ENCODE measurements at regions not wholly inside any gene's neighbourhood (a gene's known extent, or its start where the extent isn't known, plus 50 kb on each side); places are given as distances from the start of the nearest gene placed in this dataset.

DNA sequence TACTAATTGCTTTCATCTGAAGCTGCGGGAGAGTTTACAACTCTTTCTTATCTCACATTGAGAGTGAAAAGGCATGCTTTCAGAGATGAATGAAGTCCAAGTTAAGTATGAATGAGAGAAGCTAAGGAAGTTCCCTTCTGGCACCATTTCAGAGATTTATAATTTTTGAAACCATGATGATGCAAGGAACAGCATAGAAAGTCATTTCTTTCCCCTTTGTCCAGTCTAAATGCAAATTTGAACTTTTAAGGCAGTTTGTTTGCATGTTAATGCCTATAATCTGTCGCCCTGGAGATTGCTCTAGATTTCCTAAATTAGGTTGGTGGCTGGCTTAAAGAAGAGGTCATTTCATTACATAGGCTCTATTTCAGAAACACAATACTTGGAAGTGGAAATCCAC lies 594.8 kb upstream of the GOT2 start:
- DNase-seq (ENCODE audit: low read depth) = no peak

DNA sequence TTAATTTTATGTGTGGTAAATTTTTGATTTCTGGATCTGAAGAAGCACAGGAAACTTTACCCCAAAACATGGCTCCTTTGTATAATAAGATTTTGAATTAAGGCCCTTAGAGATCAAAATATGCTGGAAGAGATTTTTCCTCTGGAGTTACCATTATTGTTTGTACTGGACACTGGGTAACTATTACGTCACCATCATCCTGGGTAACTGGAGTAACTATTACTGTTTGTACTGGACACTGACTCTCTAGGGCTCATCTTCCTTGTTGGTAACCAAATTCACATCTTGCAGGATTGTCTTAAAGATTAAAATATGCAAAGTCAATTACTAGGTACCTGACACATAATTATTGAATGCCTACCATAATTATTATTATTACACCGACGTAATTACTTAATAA lies 593.8 kb upstream of the GOT2 start:
- DNase-seq (ENCODE audit: low read depth) = no peak

DNA sequence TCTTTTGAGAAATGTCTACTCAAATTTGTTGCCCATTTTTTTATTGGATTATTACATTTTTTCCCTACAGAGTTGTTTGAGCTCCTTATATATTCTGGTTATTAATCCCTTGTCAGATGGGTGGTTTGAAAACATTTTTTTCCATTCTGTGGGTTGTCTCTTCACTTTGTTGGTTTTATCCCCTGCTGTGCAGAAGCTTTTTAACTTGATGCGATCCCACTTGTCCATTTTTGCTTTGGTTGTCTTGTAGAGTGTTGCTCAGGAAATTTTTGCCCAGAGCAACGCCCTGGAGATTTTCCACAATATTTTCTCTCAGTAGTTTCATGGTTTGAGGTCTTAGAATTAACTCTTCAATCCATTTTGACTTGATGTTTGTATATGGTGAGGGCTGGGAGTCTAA lies 592.8 kb upstream of the GOT2 start:
- no peak for DNase-seq (ENCODE audit: low read depth)

DNA sequence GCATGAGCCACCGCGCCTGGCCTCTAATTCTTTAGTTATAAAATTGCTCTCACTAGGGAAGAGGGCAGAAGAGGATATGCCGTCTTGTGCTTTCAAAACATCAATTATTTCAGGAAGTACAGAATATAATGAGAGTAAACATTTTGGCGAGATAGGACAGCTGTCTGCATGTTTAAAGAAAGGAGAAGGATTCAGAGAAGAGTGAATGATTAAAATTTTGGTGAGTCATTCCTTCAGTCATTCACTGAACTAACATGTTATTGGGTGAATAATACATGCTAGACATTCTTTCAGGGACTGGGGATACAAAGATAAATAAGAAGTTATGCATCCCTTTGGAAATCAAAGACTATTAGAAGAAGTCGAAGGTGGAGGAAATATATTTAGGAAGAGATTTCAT lies 590.3 kb upstream of the GOT2 start:
- peak; percentile 48 for DNase-seq (ENCODE audit: low read depth)

DNA sequence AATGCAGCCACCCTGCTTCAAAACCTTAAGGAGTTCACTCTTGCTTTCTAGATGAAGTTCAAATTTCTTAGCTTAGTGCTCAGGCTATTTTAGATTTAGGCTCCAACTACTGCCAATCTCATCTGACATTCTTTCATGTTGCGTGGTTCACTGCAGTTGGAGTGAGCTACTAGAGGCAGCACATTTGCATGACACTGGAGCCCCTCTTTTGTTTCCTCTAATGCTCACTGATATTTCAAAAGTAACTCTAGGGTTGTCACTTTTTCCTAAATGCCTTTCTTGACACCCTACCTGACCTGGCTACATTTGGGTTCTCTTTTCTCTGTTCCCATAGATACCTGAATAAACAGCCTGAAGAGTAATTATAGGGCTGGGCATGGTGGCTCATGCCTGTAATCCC lies 586.5 kb upstream of the GOT2 start:
- DNase-seq (ENCODE audit: low read depth) = no peak

DNA sequence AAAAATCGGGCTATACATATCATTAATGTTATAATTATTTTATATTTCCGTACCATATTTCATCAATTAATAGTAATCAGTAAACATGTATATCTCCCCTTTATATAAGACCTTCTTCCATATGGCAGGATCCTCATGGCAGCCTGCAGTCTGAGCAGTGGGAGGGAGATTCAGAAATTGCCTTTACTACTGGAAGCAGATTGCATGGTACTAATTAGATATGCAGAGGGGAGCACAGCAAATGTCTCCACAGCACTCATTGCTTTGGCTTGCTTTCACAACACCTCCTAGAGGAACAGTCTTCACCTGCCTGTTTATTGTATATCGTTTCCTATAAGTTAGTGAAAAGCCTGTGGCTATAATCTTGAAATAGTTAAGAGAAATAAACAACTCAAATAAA lies 585.8 kb upstream of the GOT2 start:
- no peak for DNase-seq (ENCODE audit: low read depth)

DNA sequence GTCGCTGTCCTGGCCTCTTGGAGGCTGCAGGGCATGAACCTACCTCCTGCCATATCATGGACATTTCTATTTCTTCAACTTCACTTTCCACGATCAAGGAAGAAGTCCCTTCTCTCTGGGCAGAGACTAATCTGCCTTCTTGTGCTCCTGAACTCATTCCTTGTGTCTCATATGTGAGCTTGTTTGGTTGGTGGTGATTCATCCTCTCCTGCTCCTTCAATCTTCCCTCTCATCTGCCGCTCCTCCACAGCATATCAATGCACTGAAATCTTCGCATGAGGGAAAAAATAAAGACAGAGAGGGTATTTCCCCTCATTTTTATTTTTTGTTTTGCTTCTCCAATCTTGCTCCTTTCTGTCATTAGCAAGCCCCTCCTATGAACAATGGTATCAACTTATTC lies 571.7 kb upstream of the GOT2 start:
- DNase-seq (ENCODE audit: low read depth) = no peak

DNA sequence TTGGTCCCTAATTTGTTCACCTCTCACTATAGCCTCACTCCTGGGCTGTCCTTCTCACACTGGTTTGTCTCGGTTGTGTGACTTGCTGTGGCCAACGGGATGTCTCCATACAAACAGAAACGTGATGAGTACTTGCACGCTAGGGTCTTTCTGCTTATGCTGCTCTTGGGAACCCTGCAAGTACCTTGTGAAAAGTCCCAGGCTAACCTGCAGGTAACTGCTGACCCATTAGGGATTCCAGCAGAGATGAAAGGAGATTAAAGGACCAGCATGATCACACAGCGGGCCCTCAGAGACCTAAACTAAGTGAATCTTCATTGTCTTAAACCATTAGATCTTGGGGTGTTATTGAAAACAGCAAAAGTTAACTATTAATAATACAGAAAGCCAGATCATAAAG lies 562.8 kb upstream of the GOT2 start:
- no peak for DNase-seq (ENCODE audit: low read depth)

DNA sequence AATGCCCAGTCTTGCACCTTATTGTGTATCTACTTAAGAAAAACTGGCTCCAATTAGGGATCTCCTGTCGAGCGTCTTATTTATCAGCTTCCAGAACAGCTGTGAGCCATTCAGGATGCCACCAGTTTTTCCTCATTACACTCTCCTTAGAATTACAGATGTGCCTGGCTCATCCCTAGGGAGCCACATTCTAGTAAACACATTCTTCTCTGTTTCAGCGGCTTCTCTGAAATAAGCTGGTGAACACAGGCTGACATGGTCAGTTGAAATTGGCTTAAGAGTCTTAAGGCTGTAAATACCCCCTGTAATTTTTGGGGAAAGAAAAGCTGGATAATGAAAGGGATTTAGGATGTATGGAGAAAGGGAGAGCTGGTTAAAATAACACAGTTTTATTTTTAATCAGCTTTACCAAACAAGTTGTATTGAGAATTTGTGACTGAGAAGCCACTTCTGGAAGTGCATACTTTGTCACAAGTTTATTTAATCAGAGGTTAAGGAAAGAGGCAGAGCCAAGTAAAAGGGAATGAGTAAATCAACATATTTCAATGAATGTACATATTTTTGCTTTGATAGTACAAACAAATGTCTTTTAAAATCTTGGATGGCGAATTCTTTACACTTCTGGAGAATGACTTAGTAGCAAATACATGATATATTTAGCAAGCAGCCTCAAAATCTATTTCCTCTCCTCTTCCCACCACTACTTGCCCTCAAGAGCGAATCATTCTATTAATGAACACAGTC lies 562.0 kb upstream of the GOT2 start:
- DNase-seq (ENCODE audit: low read depth) = no peak

DNA sequence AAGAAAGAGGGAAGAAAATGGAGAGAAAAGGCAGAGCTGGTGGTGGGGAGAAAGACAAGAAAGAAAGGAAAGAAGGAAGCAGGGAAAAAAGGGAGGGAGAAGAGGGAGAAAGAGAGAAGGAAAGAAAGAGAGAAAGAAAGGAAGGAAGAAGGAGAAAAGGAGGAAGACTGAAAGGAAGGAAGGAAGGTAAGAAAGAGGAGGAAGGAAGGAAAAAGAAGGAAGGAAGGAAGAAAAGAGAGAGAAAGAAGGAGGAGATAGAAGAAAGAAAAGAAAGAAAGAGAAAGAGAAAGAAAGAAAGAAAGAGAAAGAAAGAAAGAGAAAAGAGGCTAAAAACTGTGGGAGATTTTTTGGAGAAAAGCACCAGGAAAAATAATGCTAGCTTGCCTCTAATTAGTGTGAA lies 561.4 kb upstream of the GOT2 start:
- no peak for DNase-seq (ENCODE audit: low read depth)

DNA sequence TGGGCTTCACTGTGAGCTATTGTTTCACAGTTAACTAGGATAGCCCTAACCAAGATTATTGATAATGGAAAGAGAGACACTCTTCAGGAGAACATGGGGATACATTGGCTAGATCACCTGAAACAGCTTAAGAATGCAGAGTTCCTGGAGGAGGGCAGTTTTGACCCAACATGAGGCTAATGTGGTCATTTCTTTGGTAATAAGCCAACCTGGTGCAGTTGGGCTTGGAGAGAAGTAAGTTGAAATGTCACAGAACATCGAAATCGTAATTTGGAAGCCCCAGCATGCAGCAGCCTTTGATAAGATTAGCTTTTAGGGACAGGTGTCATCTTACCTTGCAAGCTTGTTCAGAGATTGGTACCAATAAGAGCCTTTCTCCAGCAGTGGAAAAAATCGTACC lies 556.6 kb upstream of the GOT2 start:
- DNase-seq (ENCODE audit: low read depth) = no peak

DNA sequence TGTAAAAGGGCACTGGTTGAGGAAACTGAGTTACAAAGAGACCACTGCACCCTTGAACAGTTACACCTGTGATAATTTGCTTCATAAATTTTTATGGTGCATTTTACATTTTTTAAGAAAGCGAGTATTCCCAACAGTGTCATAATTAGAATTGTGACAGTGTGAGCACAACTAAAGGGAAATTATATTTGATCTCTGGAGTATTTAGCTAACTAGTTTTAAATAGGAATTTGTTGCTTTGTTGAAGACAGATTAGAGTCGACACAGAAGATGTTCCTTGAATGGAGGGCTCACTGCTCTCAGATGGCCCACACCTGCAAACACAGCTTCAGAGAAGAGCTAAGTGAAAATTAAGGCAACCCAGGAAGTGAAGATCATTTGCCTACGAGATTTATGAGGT lies 555.0 kb upstream of the GOT2 start:
- no peak for DNase-seq (ENCODE audit: low read depth)

DNA sequence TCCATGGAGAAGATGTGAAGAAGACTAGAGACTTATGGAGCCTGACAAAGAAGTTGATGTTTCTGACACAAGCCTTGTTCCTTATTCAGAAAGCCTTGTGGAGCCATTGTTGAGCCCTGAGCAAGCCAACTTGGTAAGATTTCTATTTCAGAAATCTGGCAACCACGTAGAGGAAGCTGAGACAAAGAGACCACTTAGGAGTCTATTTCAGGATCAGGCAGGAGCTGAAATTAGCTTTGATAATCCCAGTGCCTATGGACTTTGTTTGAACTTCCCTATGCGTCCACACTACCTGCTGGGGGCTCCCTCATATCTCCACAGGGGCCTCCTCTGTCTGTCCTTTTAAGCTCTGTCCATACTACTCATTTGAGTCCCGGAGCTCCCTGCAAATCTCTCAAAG lies 540.0 kb upstream of the GOT2 start:
- DNase-seq (ENCODE audit: low read depth) = no peak

DNA sequence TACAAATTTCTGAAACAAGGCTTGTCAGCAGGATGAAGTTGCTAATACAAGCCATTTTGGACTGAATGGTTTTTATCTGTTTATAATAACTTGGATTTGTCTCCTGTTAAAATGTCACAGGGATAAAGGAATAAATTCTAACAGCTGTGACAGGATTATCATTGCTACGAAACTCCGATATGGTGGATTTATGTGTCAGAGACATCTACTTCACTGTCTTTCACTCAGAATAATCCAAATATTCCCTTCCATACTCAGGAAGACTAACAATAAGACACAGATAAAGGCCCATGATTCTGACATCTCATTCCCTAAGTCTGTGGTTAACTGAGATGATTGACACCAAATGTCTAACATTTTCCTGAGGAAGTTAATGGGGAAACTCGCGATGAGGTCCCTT lies 529.8 kb upstream of the GOT2 start:
- no peak for DNase-seq (ENCODE audit: low read depth)

DNA sequence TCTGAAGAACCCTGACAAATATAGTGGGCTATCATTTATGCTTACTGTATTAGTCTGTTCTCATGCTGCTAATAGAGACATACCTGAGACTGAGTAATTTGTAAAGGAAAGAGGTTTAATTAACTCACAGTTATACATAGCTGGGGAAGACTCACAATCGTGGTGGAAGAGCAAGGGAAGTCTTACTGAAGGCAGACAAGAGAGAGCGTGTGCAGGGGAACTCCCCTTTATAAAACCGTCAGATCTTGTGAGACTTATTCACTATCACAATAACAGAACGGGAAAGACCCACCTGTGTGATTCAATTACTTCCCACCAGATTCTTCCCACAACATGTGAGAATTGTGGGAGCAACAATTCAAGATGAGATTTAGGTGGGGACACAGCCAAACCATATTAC lies 526.8 kb upstream of the GOT2 start:
- no peak for DNase-seq (ENCODE audit: low read depth)

DNA sequence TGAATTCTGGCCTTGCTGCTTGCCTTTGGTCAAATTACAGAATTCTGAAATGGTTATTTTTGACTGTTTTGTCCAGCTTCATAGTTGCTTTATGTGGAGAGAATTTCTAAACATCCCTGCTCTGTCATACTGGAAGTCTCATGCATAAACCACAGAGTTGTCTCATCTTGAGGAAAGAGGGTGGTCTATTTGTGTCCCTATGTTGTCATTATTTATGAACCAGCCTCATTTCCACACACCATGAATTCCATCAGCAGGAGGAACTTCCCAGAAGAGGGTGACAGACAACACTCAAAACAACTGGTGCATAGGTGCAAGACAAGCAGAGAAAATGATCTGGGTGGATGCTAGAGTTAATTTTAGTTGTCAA lies 525.8 kb upstream of the GOT2 start:
- DNase-seq (ENCODE audit: low read depth) = no peak

DNA sequence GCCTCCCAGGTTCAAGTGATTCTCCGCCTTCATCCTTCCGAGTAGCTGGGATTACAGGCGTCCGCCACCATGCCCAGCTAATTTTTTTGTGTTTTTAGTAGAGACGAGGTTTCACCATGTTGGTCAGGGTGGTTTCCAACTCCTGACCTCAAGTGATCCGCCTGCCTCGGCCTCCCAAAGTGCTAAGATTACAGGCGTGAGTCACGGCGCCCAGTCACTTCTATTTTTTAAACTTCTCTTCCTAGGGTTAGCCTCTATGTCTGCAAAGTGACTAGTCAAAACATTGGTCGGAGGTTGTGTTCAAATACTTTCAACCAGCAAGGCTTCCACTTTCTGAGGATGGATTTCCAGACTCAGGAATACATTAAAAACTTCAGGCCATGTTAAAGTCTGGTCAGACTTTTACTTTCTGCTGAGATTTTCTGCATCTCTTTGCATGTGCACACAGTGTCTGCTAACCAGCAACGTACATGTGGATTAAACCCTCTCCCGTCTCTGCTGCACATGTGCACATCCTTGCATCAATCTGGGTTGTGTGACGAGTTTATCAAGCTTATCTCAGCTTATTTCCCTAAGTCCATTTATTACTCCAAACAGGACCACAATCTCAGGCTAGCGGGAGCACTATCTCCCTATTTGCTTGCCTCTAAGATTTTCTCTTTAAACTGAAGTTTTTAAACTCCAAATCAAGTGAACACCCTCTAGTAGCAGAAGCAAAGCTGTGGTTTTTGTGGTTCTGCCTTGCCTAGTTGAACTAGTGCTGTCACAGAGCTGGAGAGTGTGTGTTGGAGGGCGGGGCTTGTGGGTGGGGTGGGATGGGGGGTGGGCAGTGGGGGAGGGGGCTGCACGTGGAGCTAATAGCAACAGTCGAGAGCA lies 525.2 kb upstream of the GOT2 start:
- peak; percentile 50 for DNase-seq (ENCODE audit: low read depth)

DNA sequence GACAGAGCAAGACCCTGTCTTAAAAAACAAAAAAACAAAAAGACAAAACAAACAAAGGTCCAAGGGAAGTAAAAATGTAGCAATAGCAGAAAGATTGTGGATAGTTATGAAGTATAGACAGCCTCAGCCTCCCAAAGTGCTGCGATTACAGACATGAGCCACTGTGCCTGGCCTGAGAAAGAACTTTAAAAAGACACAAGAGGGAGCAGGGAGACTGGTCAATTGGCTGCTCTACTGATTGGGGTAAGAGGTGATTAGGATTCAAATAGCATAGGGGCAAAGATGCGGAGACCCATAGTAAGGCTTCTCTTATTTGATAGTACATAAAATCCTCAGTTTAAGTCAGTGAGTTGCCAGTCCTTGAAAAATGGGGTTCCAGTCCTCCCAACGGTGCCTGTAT lies 518.2 kb upstream of the GOT2 start:
- DNase-seq (ENCODE audit: low read depth) = no peak

DNA sequence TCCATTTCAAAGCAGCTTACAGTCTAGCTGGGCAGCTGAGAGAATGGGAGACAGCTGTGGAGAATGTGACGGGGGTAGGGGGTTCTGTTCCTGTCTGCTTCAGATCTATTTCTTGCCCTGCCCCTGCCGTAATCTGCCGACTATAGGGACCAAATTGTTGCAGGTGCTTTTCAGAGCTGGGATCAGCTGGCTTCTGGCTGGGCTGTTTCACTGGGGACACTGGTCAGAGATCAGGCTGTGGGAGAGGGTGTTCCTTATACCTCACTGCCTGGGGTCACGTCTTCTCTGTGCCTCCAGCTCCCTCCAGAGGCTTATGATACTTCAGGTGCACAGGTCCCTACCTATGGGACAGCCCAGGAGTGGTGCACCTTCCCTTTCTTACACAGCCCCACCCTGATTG lies 514.9 kb upstream of the GOT2 start:
- no peak for DNase-seq (ENCODE audit: low read depth)

DNA sequence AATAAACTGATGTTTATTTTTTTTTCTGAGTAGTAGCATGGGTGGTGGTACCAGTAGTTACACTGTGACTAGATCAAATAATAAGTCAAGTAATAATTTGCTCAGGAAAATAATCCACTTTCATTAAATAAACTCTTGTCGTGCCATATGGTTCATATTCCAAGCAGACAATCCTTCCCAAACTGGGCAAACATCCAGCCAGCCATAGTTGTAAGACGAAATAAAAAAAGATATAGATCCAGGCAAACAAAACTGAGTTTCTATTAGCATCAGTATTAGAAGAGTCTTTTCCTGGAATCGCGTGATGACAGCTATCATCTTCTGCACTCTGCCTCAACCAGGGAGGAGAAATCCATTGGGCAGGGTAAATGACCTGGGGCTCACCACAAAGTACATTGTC lies 508.4 kb upstream of the GOT2 start:
- no peak for DNase-seq (ENCODE audit: low read depth)

DNA sequence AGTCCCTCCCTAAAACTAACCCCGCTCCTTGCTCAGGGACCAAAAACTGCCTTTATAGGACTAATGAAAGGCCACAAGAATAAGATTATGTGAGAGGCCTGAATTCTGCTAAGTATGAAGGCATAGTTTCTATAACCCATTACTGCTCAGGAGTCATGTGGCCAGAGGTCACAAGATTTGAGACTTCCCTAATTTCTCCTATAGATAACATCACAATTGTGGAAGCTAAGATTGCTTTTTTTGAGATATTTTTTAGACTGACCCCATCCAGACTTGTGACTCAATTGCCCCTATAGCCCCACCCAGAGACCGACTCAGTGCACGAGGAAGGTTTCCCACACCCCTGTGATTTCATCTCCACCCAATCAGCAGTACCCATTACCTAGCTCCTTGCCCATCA lies 504.1 kb upstream of the GOT2 start:
- DNase-seq (ENCODE audit: low read depth) = no peak

DNA sequence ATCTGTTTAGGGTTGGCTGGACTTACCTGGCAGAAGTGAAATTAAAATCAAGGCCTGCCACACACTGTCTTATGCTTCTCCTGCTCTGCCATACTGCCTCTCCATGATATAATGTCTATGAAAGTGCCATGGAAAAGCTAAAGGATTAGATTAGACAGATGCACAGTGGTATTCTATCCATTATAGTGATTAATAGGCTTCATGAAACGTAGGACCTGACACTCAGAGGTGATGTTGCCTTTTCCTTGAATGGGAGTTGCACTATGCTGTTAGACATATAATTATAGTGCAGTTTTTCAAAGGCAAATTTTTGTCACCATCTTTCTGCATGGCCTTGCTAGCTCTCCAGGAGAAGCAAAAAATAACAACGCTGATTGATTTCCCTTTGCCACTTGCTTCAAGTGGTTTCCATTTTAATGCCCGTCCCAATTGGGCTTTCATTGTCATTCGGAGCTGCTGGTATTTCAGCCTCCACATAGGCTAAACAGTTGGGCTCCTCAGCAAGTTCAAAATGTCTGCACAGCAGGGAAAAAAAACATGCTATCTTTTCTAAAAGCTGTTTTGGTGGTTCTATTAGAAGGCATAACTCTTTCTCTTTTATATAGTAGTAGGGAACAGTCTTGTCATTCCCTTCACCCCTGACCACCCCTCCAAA lies 502.8 kb upstream of the GOT2 start:
- no peak for DNase-seq (ENCODE audit: low read depth)

DNA sequence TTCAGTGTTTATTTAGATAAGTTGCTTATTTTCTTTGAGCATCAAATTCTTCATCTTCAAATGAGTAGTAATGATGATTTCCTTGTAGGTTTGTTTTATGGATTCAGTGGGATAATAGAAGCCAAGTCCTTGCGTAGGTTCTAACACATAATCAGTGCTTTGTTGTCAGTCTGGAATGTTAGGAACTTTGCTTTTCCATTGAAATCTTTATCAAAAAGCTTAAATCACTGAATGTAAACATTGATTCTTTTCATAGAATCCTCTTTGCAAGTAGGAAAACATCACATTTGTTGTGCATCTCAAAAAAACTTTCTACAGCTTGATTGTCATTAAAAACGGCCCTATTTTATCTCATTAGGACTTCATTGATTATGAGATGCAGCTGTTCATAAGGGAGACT lies 490.3 kb upstream of the GOT2 start:
- DNase-seq (ENCODE audit: low read depth) = no peak
